ENCODE measurements at regions not wholly inside any gene's neighbourhood (a gene's known extent, or its start where the extent isn't known, plus 50 kb on each side); places are given as distances from the start of the nearest gene placed in this dataset.
"Not testable (repeated sequence)": the region's sequence is repeated elsewhere in the genome, so short reads cannot be mapped to it uniquely, and the experiment has no call there.

DNA sequence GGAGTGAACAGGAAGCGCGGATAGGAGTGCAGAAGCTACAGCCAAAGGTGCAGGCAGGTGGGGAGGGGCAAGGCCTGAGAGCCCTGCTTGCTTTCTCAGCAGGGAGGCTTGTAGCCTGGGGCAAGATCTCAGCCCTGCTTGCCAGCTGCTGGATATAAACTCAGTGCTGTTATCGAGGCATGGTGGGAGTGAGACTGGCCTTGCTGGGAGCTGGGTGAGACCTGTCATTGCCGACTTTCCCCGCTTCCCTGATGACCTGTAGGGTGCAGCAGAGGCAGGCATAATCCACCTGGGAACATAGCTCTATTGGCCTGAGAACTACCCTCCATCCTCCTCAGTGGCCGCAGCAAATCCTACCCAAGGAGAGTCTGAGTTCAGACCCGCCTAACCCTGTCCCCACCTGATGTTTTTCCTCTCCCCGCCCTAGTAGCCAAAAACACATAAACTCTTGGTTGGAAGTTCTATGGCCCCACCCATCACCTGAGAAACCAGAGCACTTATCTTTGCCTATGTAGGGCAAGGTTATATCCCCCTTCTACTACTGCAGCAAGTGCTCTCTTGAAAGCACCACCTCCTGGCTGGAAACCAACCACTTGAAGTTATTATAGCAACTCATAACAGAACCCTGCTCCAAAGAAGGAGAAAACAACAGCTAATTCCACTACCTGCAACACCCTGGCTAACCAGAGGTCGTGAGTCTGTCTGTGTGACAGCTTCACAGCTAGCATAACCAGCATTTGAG lies 80.7 kb downstream of the FHIP1A start:
- no peak overlapping the region for H3K4me3 Mint-ChIP-seq
- no peak for ATAC-seq
- H3K27me3 Mint-ChIP-seq = peaks cover 7% of the 10 kb centered on the region
- DNase-seq = no peak
- H3K27ac Mint-ChIP-seq = no peak overlapping the region
- peaks cover 16 to 32% of the 10 kb centered on the region in 2 donors for H3K9me3 Mint-ChIP-seq
- no peaks in the 10 kb centered on the region for H3K4me1 Mint-ChIP-seq

DNA sequence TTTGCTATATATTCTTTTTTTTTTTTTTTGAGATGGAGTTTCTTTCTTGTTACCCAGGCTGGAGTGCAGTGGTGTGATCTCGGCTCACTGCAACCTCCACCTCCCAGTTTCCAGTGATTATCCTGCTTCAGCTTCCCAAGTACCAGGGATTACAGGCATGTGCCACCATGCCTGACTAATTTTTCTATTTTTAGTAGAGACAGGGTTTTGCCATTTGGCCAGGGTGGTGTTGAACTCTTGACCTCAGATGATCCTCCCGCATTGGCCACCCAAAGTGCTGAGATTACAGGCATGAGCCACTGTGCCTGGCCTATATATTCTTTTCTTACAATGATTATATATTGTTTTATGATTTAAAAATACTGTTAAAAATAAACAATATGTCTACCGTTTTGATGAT lies 86.6 kb downstream of the FHIP1A start:
- not testable (repeated sequence) for H3K27me3 Mint-ChIP-seq, H3K4me3 Mint-ChIP-seq

DNA sequence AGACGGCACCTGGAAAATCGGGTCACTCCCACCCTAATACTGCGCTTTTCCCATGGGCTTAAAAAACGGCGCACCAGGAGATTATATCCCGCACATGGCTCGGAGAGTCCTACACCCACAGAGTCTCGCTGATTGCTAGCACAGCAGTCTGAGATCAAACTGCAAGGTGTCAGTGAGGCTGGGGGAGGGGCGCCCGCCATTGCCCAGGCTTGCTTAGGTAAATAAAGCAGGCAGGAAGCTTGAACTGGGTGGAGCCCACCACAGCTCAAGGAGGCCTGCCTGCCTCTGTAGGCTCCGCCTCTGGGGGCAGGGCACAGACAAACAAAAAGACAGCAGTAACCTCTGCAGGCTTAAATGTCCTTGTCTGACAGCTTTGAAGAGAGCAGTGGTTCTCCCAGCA lies 102.6 kb downstream of the FHIP1A start:
- H3K9me3 Mint-ChIP-seq, H3K27ac Mint-ChIP-seq, H3K4me3 Mint-ChIP-seq, H3K4me1 Mint-ChIP-seq, DNase-seq, H3K27me3 Mint-ChIP-seq, ATAC-seq: not testable (repeated sequence)

More for the DNA sequence above, 86.6 kb downstream of the FHIP1A start:
- H3K27ac Mint-ChIP-seq, DNase-seq, H3K4me1 Mint-ChIP-seq, ATAC-seq: not testable (repeated sequence)
- peaks cover 16 to 28% of the 10 kb centered on the region in 2 donors for H3K9me3 Mint-ChIP-seq

DNA sequence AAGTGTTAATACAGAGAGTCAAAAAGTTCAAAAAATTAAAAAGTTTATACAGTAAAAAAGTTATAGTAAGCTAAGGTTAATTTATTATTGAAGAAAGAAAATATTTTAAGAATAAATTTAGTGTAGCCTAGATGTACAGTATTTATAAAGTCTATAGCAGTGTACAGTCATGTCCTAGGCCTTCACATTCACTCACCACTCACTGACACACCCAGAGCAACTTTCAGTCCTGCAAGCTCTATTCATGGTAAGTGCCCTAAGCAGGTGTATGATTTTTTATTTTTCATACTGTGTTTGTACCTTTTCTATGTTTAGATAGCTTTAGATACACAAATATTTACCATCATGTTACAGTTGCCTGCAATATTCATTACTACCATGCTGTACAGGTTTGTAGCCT lies 108.9 kb downstream of the FHIP1A start:
- Mint-ChIP-seq H3K9me3 (no peaks in the 10 kb centered on the region), H3K4me1 (no peaks in the 10 kb centered on the region), H3K27me3 (no peaks in the 10 kb centered on the region), H3K4me3 (no peak overlapping the region), H3K27ac (no peak overlapping the region)
- DNase-seq = no peak
- ATAC-seq = no peak

DNA sequence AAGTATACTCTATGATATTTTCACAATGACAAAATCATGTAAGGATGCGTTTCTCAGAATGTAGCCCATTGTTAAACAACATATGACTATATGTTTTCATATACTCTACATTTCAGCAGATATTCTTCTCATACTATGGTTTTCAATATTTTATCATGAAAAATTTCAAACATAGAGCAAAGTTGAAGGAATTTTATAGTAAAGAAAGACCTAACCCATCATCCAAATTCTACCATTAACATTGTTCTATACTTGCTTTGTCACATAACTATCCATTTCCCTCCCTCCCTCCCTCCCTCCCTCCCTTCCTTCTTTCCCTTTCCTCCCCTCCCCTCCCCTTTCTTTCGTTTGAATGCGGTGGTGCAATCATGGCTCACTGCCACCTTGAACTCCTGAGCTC lies 109.4 kb downstream of the FHIP1A start:
- no peak for DNase-seq
- Mint-ChIP-seq H3K27ac (no peak overlapping the region), H3K4me1 (no peaks in the 10 kb centered on the region), H3K27me3 (no peaks in the 10 kb centered on the region), H3K4me3 (no peak overlapping the region), H3K9me3 (no peaks in the 10 kb centered on the region)
- no peak for ATAC-seq

- no peak for ATAC-seq
- Mint-ChIP-seq H3K4me1 (peaks cover 6% of the 10 kb centered on the region), H3K27me3 (no peaks in the 10 kb centered on the region), H3K9me3 (no peaks in the 10 kb centered on the region), H3K4me3 (no peak overlapping the region), H3K27ac (no peak overlapping the region)
- DNase-seq = no peak
Measured at GRCh38 chr4:151519728-151520415, 110.9 kb downstream of the FHIP1A start.

- peaks cover 6% of the 10 kb centered on the region for H3K4me1 Mint-ChIP-seq
- DNase-seq (no peak), ATAC-seq (no peak)
- H3K27me3 Mint-ChIP-seq = no peaks in the 10 kb centered on the region
- H3K9me3 Mint-ChIP-seq = no peaks in the 10 kb centered on the region
- H3K27ac Mint-ChIP-seq = no peak overlapping the region
- H3K4me3 Mint-ChIP-seq = no peak overlapping the region
Measured at GRCh38 chr4:151522866-151523519, 114.0 kb downstream of the FHIP1A start.

GRCh38 chr4:151524610-151525009 lies 115.6 kb downstream of the FHIP1A start:
- H3K4me3 Mint-ChIP-seq = no peak overlapping the region
- H3K4me1 Mint-ChIP-seq = peaks cover 6% of the 10 kb centered on the region
- H3K27me3 Mint-ChIP-seq = no peaks in the 10 kb centered on the region
- ATAC-seq = no peak
- no peaks in the 10 kb centered on the region for H3K9me3 Mint-ChIP-seq
- peak overlapping the region in 1 of 2 donors; percentile 65 for H3K27ac Mint-ChIP-seq
- no peak for DNase-seq

DNA sequence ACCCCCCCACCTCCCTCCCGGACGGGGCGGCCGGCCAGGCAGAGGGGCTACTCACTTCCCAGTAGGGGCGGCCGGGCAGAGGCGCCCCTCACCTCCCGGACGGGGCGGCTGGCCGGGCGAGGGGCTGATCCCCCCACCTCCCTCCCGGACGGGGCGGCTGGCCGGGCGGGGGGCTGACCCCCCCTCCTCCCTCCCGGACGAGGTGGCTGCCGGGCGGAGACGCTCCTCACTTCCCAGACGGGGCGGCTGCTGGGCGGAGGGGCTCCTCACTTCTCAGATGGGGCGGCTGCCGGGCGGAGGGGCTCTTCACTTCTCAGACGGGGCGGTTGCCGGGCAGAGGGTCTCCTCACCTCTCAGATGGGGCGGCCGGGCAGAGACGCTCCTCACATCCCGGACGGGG lies 117.5 kb downstream of the FHIP1A start:
- H3K27me3 Mint-ChIP-seq, H3K9me3 Mint-ChIP-seq, ATAC-seq, DNase-seq, H3K27ac Mint-ChIP-seq, H3K4me3 Mint-ChIP-seq, H3K4me1 Mint-ChIP-seq: not testable (repeated sequence)

DNA sequence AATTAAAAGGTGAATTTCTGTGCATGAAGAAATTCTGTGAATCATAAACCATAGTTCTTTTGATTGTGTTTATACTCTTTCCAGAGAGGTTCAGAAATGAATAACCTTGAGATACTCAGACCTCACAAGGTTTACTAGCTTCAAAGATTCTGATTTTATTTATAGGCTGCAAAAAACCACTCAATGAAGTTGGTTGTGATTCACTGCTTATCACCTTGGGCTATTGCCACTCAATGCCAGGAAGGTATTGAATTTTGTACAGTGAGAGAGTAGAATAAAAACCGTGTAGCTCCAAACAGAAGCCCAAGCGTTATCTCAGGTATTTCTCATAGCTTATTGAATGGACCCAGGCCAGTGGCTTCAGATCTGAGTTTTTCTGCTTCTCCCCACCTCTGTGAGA lies 118.7 kb downstream of the FHIP1A start:
- H3K27me3 Mint-ChIP-seq = no peaks in the 10 kb centered on the region
- H3K27ac Mint-ChIP-seq = no peak overlapping the region
- ATAC-seq (no peak), DNase-seq (no peak)
- H3K4me3 Mint-ChIP-seq = no peak overlapping the region
- peaks cover 6% of the 10 kb centered on the region for H3K4me1 Mint-ChIP-seq
- H3K9me3 Mint-ChIP-seq = no peaks in the 10 kb centered on the region

DNA sequence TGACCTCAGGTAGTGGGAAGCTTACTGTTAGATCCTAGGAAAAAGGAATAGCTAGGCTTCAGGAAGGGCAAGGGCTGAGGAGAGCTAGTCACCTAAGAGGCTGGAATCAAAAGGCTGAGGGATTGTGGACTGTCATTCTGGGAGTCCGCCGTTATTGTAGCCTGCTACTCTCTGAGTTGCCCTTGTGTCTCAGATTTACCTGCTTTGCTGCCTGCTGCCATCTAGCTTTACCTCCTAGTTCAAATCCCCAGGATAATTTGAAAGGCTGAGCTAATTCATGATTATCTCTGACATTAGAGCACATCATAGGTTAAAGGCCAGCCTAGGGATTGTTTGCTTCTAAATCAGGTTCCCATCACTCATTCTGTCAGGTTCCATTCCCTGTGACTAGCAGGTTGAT lies 120.2 kb downstream of the FHIP1A start:
- Mint-ChIP-seq H3K27ac (no peak overlapping the region), H3K4me1 (peaks cover 6% of the 10 kb centered on the region), H3K4me3 (no peak overlapping the region), H3K9me3 (no peaks in the 10 kb centered on the region), H3K27me3 (no peaks in the 10 kb centered on the region)
- DNase-seq = no peak
- ATAC-seq = no peak

- Mint-ChIP-seq H3K9me3 (no peaks in the 10 kb centered on the region), H3K27me3 (no peaks in the 10 kb centered on the region), H3K4me1 (no peaks in the 10 kb centered on the region), H3K4me3 (no peak overlapping the region), H3K27ac (no peak overlapping the region)
- ATAC-seq = no peak
- DNase-seq = no peak
Measured at GRCh38 chr4:151530230-151530629, 121.3 kb downstream of the FHIP1A start.

GRCh38 chr4:151530783-151531182 lies 121.8 kb downstream of the FHIP1A start:
- H3K27me3 Mint-ChIP-seq = no peaks in the 10 kb centered on the region
- H3K9me3 Mint-ChIP-seq = no peaks in the 10 kb centered on the region
- DNase-seq (no peak), ATAC-seq (no peak)
- no peak overlapping the region for H3K4me3 Mint-ChIP-seq
- H3K27ac Mint-ChIP-seq = no peak overlapping the region
- no peaks in the 10 kb centered on the region for H3K4me1 Mint-ChIP-seq

DNA sequence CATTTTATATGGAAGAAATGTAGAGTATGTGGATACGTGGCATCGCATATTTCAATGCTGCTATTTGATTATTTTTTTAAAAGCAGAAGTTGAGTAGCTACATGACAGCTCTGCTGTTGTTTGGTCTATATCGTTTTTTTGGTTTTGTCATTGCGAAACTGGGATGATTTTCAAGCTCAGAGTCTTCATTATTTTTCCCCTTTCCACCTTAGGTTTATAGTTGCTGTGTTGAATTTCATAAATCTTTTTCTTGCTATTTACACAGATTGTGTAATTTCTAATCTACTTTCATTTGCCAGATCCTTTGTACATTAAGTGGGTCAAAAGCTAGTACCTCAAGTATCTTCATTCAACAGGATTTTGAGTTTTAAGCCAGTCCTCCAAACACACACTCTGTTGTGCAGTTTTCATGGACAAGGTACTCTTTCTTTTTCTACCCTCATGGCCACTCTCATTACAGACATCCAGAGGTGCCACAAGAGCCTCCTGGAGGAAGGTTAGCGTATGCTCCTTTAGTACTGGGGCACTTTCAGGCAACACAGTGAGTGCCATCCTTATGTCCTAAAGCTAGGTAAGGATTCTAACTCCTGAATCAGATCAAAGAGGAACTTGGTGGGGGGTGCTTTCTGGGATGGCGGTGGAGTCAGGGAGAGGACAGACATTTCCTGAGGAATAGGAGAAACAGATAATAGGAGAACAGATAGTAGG lies 123.2 kb downstream of the FHIP1A start:
- ATAC-seq = no peak
- no peak for DNase-seq
- no peak overlapping the region for H3K27ac Mint-ChIP-seq
- H3K4me3 Mint-ChIP-seq = no peak overlapping the region
- no peaks in the 10 kb centered on the region for H3K9me3 Mint-ChIP-seq
- H3K4me1 Mint-ChIP-seq = no peaks in the 10 kb centered on the region
- H3K27me3 Mint-ChIP-seq = peaks cover 13% of the 10 kb centered on the region

DNA sequence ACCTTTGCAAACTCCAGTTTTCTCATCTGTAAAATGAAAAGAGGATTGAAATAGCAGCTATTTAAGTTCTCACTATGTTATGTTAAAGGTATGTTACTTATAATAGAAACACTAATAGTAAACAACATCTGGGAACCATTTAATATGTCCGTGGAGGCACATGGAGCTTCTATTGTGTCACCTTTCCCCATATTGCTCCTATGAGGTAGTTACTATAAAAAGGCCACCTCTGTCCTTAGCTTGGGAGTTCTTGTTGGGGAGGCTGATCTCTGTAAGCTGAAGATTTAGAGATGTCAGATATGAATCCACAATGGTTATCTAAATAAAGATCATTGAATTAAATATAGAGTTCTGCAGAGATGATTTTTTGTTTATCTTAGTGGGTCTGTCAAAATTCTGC lies 125.2 kb downstream of the FHIP1A start:
- H3K9me3 Mint-ChIP-seq = no peaks in the 10 kb centered on the region
- H3K4me1 Mint-ChIP-seq = no peaks in the 10 kb centered on the region
- DNase-seq (no peak), ATAC-seq (no peak)
- no peak overlapping the region for H3K4me3 Mint-ChIP-seq
- no peak overlapping the region for H3K27ac Mint-ChIP-seq
- H3K27me3 Mint-ChIP-seq = peaks cover 13% of the 10 kb centered on the region

DNA sequence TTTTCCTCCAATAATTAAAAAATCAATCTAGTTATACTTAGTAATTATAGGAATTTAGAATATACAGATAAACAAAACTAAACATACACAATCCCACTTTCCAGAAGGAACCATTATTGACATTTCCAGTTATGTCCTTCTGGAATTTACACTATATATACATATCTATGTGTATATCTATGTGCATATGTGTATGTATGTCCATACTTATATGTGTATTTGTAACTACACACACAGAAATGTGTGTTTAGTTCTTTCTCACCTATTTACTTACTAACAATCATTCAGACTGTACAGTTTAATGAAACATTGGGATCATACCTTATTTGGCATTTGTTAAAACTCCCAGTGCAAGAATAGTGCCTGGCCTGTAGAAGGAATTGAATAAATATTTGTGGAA lies 126.4 kb downstream of the FHIP1A start:
- Mint-ChIP-seq H3K27me3 (peaks cover 13% of the 10 kb centered on the region), H3K27ac (no peak overlapping the region), H3K9me3 (no peaks in the 10 kb centered on the region), H3K4me3 (no peak overlapping the region), H3K4me1 (no peaks in the 10 kb centered on the region)
- ATAC-seq = no peak
- DNase-seq = no peak

All from stimulated activated naive CD8-positive, alpha-beta T cell treated with anti-CD3 and anti-CD28 coated beads, Interleukin-15, amount 100 ng/mL, for 72 hours (primary cell).